Stomach (tissue), 8 donors: ENCODE measurements at regions not wholly inside any gene's neighbourhood (a gene's known extent, or its start where the extent isn't known, plus 50 kb on each side); places are given as distances from the start of the nearest gene placed in this dataset.

Experiments
- DNase-seq, 2 donors: peaks; one replicate each; pipeline versions ENCODE4 v3.0.0 to v3.0.0-alpha.2; 2013 to 2019
- H3K27ac ChIP-seq, 5 donors: fragments of 200-600 bp in 4 of 5; sonication (generic) in 4 of 5; one replicate each; pipeline ENCODE4 v1.5.1; 2013 to 2019; ENCODE audit warnings: mild to moderate bottlenecking in 1 of 5, moderate library complexity in 1 of 5
- H3K27me3 ChIP-seq, 3 donors: fragments of 200-600 bp; sonication (generic); one replicate each; pipeline ENCODE4 v1.5.1; 2017 to 2019; ENCODE audit warnings: mixed run types in 1 of 3
- H3K36me3 ChIP-seq, 4 donors: fragments of 200-600 bp; sonication (generic); 1 replicate in 3 of 4; 2 replicates in 1 of 4; pipeline ENCODE4 v1.5.1; 2016 to 2019
- H3K4me1 ChIP-seq, 4 donors: fragments of 200-600 bp; sonication (generic); one replicate each; pipeline ENCODE4 v1.5.1; 2016 to 2019
- H3K4me3 ChIP-seq, 4 donors: fragments of 200-600 bp; sonication (generic) in 3 of 4; one replicate each; pipeline ENCODE4 v1.5.1; 2016 to 2019; ENCODE audit warnings: mild to moderate bottlenecking in 1 of 4
- H3K9me3 ChIP-seq, 4 donors: fragments of 200-600 bp; sonication (generic); one replicate each; pipeline ENCODE4 v1.5.1; 2016 to 2019
- EP300 ChIP-seq: sonication (generic); formaldehyde crosslinking; IDR thresholded peaks from one replicate; pipeline ENCODE4 v1.6.1; 2017; ENCODE audit warnings: antibody characterized with exemption
- POLR2A ChIP-seq, 4 donors: fragments of 450-650 bp; IDR thresholded peaks; one replicate each; pipeline ENCODE4 v1.6.1; 2016; ENCODE audit warnings: antibody characterized with exemption in 4 of 4, control low read depth in 2 of 4, mild to moderate bottlenecking in 1 of 4, moderate library complexity in 1 of 4
- POLR2AphosphoS5 ChIP-seq, 3 donors: sonication (generic); formaldehyde crosslinking; IDR thresholded peaks; one replicate each; pipeline ENCODE4 v1.6.1; 2016; ENCODE audit warnings: antibody characterized with exemption in 3 of 3
- WGBS, 5 donors: extraction: QIAGEN DNeasy Blood & Tissue Kit in 3 of 5; methylation state at CpG; one replicate each; pipeline versions ENCODE4 v1.1.5 to v1.1.7; 2013 to 2018; 5-methylcytosine and 5-hydroxymethylcytosine counted together
- intact Hi-C: fragments of 100-400 bp; cut with DNase I; formaldehyde crosslinking; loops from one replicate; pipeline ENCODE4 v1.15.1; 2023; ENCODE audit warnings: low total_unique reads
- TF ChIP-seq, protein P1 (sequence below), 7 experiments: fragments of 450-650 bp in 4 of 7; fragments of 200-600 bp in 3 of 7; sonication (generic) in 3 of 7; IDR thresholded peaks; one replicate each; pipeline ENCODE4 v1.5.1; 2016 to 2019; ENCODE audit warnings: antibody characterized with exemption in 7 of 7, control low read depth in 2 of 7, mild to moderate bottlenecking in 1 of 7
- donor health status: healthy with polysubstance abuse.
- donor health status: Bipolar disorder and iron deficiency.
- donor health status: healthy.

GRCh38 chr13:64985075-64985474 is 2245.1 kb downstream of the PCDH9 start:
- 56 to 65% (median 59%) methylated on average over 5 of the region's 5 CpGs for WGBS, 5 donors
- H3K36me3 ChIP-seq: no peaks in the 10 kb centered on the region
- DNase-seq: no peak
- no peaks in the 10 kb centered on the region for H3K27me3 ChIP-seq
- no peak overlapping the region for H3K27ac ChIP-seq
- no peaks in the 10 kb centered on the region for H3K4me1 ChIP-seq
- no peaks in the 10 kb centered on the region for H3K9me3 ChIP-seq
- intact Hi-C loops: no loop called here
- TF ChIP-seq POLR2A (IDR thresholded peaks at IDR 0.05) (no peak), EP300 (no peak), POLR2AphosphoS5 (IDR thresholded peaks at IDR 0.05) (no peak)
- TF ChIP-seq, protein P1, sequence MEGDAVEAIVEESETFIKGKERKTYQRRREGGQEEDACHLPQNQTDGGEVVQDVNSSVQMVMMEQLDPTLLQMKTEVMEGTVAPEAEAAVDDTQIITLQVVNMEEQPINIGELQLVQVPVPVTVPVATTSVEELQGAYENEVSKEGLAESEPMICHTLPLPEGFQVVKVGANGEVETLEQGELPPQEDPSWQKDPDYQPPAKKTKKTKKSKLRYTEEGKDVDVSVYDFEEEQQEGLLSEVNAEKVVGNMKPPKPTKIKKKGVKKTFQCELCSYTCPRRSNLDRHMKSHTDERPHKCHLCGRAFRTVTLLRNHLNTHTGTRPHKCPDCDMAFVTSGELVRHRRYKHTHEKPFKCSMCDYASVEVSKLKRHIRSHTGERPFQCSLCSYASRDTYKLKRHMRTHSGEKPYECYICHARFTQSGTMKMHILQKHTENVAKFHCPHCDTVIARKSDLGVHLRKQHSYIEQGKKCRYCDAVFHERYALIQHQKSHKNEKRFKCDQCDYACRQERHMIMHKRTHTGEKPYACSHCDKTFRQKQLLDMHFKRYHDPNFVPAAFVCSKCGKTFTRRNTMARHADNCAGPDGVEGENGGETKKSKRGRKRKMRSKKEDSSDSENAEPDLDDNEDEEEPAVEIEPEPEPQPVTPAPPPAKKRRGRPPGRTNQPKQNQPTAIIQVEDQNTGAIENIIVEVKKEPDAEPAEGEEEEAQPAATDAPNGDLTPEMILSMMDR (IDR thresholded peaks at IDR 0.05): no peak
- no peak overlapping the region for H3K4me3 ChIP-seq

DNA sequence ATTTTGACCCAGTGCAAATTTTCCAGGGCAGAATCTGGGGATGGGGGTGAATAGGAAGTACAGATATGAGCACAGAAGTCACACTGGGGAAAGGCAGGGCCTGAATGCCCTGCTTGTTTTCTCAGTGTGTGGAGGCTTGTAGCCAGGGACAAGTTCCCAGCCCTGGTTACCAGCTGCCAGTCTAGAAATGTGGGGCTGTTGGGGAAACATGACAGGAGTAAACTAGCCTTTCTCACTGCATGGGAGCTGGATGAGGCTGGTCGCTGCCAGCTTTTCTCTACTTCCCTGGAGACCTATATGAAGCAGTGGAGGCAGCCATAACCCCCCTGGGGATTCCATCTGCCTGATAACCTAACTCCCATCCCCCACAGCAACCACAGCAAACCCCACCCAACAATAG is 2267.7 kb downstream of the PCDH9 start:
- Histone ChIP-seq H3K4me3 (no peak overlapping the region), H3K4me1 (no peaks in the 10 kb centered on the region), H3K9me3 (no peaks in the 10 kb centered on the region), H3K27me3 (no peaks in the 10 kb centered on the region), H3K36me3 (no peaks in the 10 kb centered on the region), H3K27ac (no peak overlapping the region)
- DNase-seq: no peak
- intact Hi-C loops: no loop called here
- no peak for TF ChIP-seq POLR2AphosphoS5 (IDR thresholded peaks at IDR 0.05)
- TF ChIP-seq, protein P1 (IDR thresholded peaks at IDR 0.05): no peak
- TF ChIP-seq POLR2A (IDR thresholded peaks at IDR 0.05): no peak
- no peak for TF ChIP-seq EP300
- WGBS, 5 donors: 64 to 90% (median 77%) methylated on average over 1 of the region's 1 CpG

- DNase-seq: no peak
- no peaks in the 10 kb centered on the region for H3K4me1 ChIP-seq
- WGBS, 5 donors: 92 to 97% (median 96%) methylated on average over 15 of the region's 15 CpGs
- H3K4me3 ChIP-seq: no peak overlapping the region
- no peaks in the 10 kb centered on the region for H3K9me3 ChIP-seq
- H3K27me3 ChIP-seq: no peaks in the 10 kb centered on the region
- no peak for TF ChIP-seq POLR2A (IDR thresholded peaks at IDR 0.05)
- no peak for TF ChIP-seq POLR2AphosphoS5 (IDR thresholded peaks at IDR 0.05)
- TF ChIP-seq, protein P1 (IDR thresholded peaks at IDR 0.05): no peak
- no peak for TF ChIP-seq EP300
- no peak overlapping the region for H3K27ac ChIP-seq
- no peaks in the 10 kb centered on the region for H3K36me3 ChIP-seq
- intact Hi-C loops: no loop called here
Measured at GRCh38 chr13:64959276-64959675, 2270.9 kb downstream of the PCDH9 start.

GRCh38 chr13:64958106-64958505 is 2272.0 kb downstream of the PCDH9 start:
- Histone ChIP-seq H3K27me3 (no peaks in the 10 kb centered on the region), H3K4me1 (peaks cover 0 to 5% (median 2%) of the 10 kb centered on the region in 4 donors), H3K4me3 (no peak overlapping the region), H3K36me3 (no peaks in the 10 kb centered on the region), H3K27ac (no peak overlapping the region), H3K9me3 (no peaks in the 10 kb centered on the region)
- DNase-seq: no peak
- TF ChIP-seq POLR2A (IDR thresholded peaks at IDR 0.05) (no peak), EP300 (no peak), POLR2AphosphoS5 (IDR thresholded peaks at IDR 0.05) (no peak)
- TF ChIP-seq, protein P1 (IDR thresholded peaks at IDR 0.05): no peak
- intact Hi-C loops: no loop called here
- 91 to 96% (median 93%) methylated on average over 16 of the region's 16 CpGs for WGBS, 5 donors
